Neuron (in vitro differentiated cells): ENCODE measurements at regions not wholly inside any gene's neighbourhood (a gene's known extent, or its start where the extent isn't known, plus 50 kb on each side); places are given as distances from the start of the nearest gene placed in this dataset.

Source experiments
- H2AFZ ChIP-seq: one replicate; pipeline ENCODE4 v1.6.1; 2013; ENCODE audit warnings: low read depth, mild to moderate bottlenecking, inconsistent platforms, low read length, moderate library complexity
- H3K27me3 ChIP-seq: one replicate; pipeline ENCODE4 v1.6.1; 2013; ENCODE audit warnings: low read length; ENCODE audit not compliant: insufficient read depth
- H3K36me3 ChIP-seq: one replicate; pipeline ENCODE4 v1.6.1; 2013; ENCODE audit warnings: low read length; ENCODE audit not compliant: insufficient read depth
- H3K4me1 ChIP-seq: one replicate; pipeline ENCODE4 v1.6.1; 2013; ENCODE audit warnings: low read length; ENCODE audit not compliant: insufficient read depth
- H3K4me3 ChIP-seq: 2 replicates; pipeline ENCODE4 v1.5.1; 2013; ENCODE audit warnings: mild to moderate bottlenecking, low read length, moderate library complexity
- H3K9me3 ChIP-seq: one replicate; pipeline ENCODE4 v1.6.1; 2013; ENCODE audit warnings: low read length

GRCh38 chr15:97504031-97504792 is 456.3 kb upstream of the ARRDC4 start:
- H3K4me3 ChIP-seq = no peak overlapping the region
- H3K9me3 ChIP-seq = no peaks in the 10 kb centered on the region
- no peak overlapping the region for H2AFZ ChIP-seq
- no peaks in the 10 kb centered on the region for H3K4me1 ChIP-seq
- no peaks in the 10 kb centered on the region for H3K27me3 ChIP-seq
- H3K36me3 ChIP-seq = no peaks in the 10 kb centered on the region

GRCh38 chr15:97517737-97518136 is 442.8 kb upstream of the ARRDC4 start:
- Histone ChIP-seq H2AFZ (no peak overlapping the region), H3K27me3 (peaks cover 9% of the 10 kb centered on the region), H3K9me3 (no peaks in the 10 kb centered on the region), H3K36me3 (no peaks in the 10 kb centered on the region), H3K4me3 (no peak overlapping the region), H3K4me1 (peaks cover 7% of the 10 kb centered on the region)

- Histone ChIP-seq H3K27me3 (peaks cover 9% of the 10 kb centered on the region), H3K4me1 (peaks cover 7% of the 10 kb centered on the region), H3K9me3 (no peaks in the 10 kb centered on the region)
Observed at GRCh38 chr15:97520689-97521088, 439.8 kb upstream of the ARRDC4 start.

GRCh38 chr15:97521381-97522285 is 438.9 kb upstream of the ARRDC4 start:
- no peak overlapping the region for H3K4me3 ChIP-seq
- no peaks in the 10 kb centered on the region for H3K36me3 ChIP-seq

More at GRCh38 chr15:97520689-97521088, 439.8 kb upstream of the ARRDC4 start:
- Histone ChIP-seq H3K4me3 (no peak overlapping the region), H3K36me3 (no peaks in the 10 kb centered on the region), H2AFZ (no peak overlapping the region)

GRCh38 chr15:97522347-97522746 is 438.2 kb upstream of the ARRDC4 start:
- peaks cover 7% of the 10 kb centered on the region for H3K4me1 ChIP-seq
- no peak overlapping the region for H2AFZ ChIP-seq
- H3K4me3 ChIP-seq = no peak overlapping the region

More at GRCh38 chr15:97521381-97522285, 438.9 kb upstream of the ARRDC4 start:
- Histone ChIP-seq H3K27me3 (peaks cover 9% of the 10 kb centered on the region), H3K9me3 (no peaks in the 10 kb centered on the region), H3K4me1 (peaks cover 7% of the 10 kb centered on the region), H2AFZ (no peak overlapping the region)

GRCh38 chr15:97525809-97526208 is 434.7 kb upstream of the ARRDC4 start:
- Histone ChIP-seq H3K27me3 (no peaks in the 10 kb centered on the region), H3K4me1 (peaks cover 7% of the 10 kb centered on the region), H3K9me3 (no peaks in the 10 kb centered on the region), H2AFZ (no peak overlapping the region), H3K4me3 (no peak overlapping the region), H3K36me3 (no peaks in the 10 kb centered on the region)

More at GRCh38 chr15:97522347-97522746, 438.2 kb upstream of the ARRDC4 start:
- Histone ChIP-seq H3K36me3 (no peaks in the 10 kb centered on the region), H3K9me3 (no peaks in the 10 kb centered on the region), H3K27me3 (peaks cover 9% of the 10 kb centered on the region)

GRCh38 chr15:97528238-97528637 is 432.3 kb upstream of the ARRDC4 start:
- Histone ChIP-seq H2AFZ (no peak overlapping the region), H3K4me1 (no peaks in the 10 kb centered on the region), H3K36me3 (no peaks in the 10 kb centered on the region), H3K9me3 (no peaks in the 10 kb centered on the region), H3K4me3 (no peak overlapping the region), H3K27me3 (peaks cover 4% of the 10 kb centered on the region)

GRCh38 chr15:97545799-97546198 is 414.7 kb upstream of the ARRDC4 start:
- no peak overlapping the region for H2AFZ ChIP-seq
- H3K9me3 ChIP-seq = no peaks in the 10 kb centered on the region
- no peak overlapping the region for H3K4me3 ChIP-seq
- no peaks in the 10 kb centered on the region for H3K36me3 ChIP-seq
- no peaks in the 10 kb centered on the region for H3K4me1 ChIP-seq
- no peaks in the 10 kb centered on the region for H3K27me3 ChIP-seq

GRCh38 chr15:97547381-97547780 is 413.1 kb upstream of the ARRDC4 start:
- no peaks in the 10 kb centered on the region for H3K36me3 ChIP-seq
- no peak overlapping the region for H3K4me3 ChIP-seq
- H2AFZ ChIP-seq = no peak overlapping the region
- H3K4me1 ChIP-seq = no peaks in the 10 kb centered on the region
- H3K9me3 ChIP-seq = no peaks in the 10 kb centered on the region
- H3K27me3 ChIP-seq = no peaks in the 10 kb centered on the region

GRCh38 chr15:97561529-97561928 is 399.0 kb upstream of the ARRDC4 start:
- no peak overlapping the region for H2AFZ ChIP-seq
- no peaks in the 10 kb centered on the region for H3K36me3 ChIP-seq
- no peaks in the 10 kb centered on the region for H3K4me1 ChIP-seq
- peaks cover 3% of the 10 kb centered on the region for H3K27me3 ChIP-seq
- no peaks in the 10 kb centered on the region for H3K9me3 ChIP-seq
- H3K4me3 ChIP-seq = no peak overlapping the region

GRCh38 chr15:97563516-97563915 is 397.0 kb upstream of the ARRDC4 start:
- H3K27me3 ChIP-seq = peaks cover 3% of the 10 kb centered on the region
- no peaks in the 10 kb centered on the region for H3K9me3 ChIP-seq
- H3K4me1 ChIP-seq = no peaks in the 10 kb centered on the region
- H2AFZ ChIP-seq = no peak overlapping the region
- H3K36me3 ChIP-seq = no peaks in the 10 kb centered on the region
- H3K4me3 ChIP-seq = no peak overlapping the region

GRCh38 chr15:97566961-97567360 is 393.5 kb upstream of the ARRDC4 start:
- Histone ChIP-seq H3K4me3 (no peak overlapping the region), H3K9me3 (no peaks in the 10 kb centered on the region), H3K27me3 (peaks cover 3% of the 10 kb centered on the region), H3K4me1 (no peaks in the 10 kb centered on the region), H3K36me3 (no peaks in the 10 kb centered on the region), H2AFZ (no peak overlapping the region)

- H3K27me3 ChIP-seq = peaks cover 3% of the 10 kb centered on the region
- H3K4me3 ChIP-seq = no peak overlapping the region
- H2AFZ ChIP-seq = no peak overlapping the region
- H3K9me3 ChIP-seq = no peaks in the 10 kb centered on the region
- no peaks in the 10 kb centered on the region for H3K4me1 ChIP-seq
- H3K36me3 ChIP-seq = no peaks in the 10 kb centered on the region
Observed at GRCh38 chr15:97567411-97567810, 393.1 kb upstream of the ARRDC4 start.
